CD8-positive, alpha-beta memory T cell (primary cell): ENCODE measurements at regions not wholly inside any gene's neighbourhood (a gene's known extent, or its start where the extent isn't known, plus 50 kb on each side); places are given as distances from the start of the nearest gene placed in this dataset.

ENCODE experiments used
- CTCF ChIA-PET: fragments of 350-600 bp; sonication (Branson Sonifier 250); formaldehyde crosslinking; loops from one replicate; lab custom pipeline; 2021; ENCODE audit warnings: antibody characterized with exemption; lab: Charles Lee
- POLR2A ChIA-PET: fragments of 350-600 bp; sonication (Branson Sonifier 250); formaldehyde crosslinking; loops from one replicate; lab custom pipeline; 2021; ENCODE audit warnings: antibody characterized with exemption; lab: Charles Lee
- DNase-seq, 5 donors: peaks; one replicate each; pipeline versions ENCODE4 v3.0.0 to v3.0.0-alpha.2; 2020 to 2022; ENCODE audit warnings: mixed read lengths in 1 of 5
- H3K27ac ChIP-seq: one replicate; pipeline ENCODE4 v1.7.0; 2013; ENCODE audit warnings: low read depth, mild to moderate bottlenecking, low read length, moderate library complexity
- H3K27me3 ChIP-seq: 2 replicates; pipeline ENCODE4 v1.7.0; 2013; ENCODE audit warnings: low read length, mild to moderate bottlenecking; ENCODE audit not compliant: insufficient read depth, poor library complexity, severe bottlenecking
- H3K36me3 ChIP-seq: 2 replicates; pipeline ENCODE4 v1.7.0; 2013; ENCODE audit warnings: mild to moderate bottlenecking, low read length, moderate library complexity; ENCODE audit not compliant: insufficient read depth
- H3K4me1 ChIP-seq: 2 replicates; pipeline ENCODE4 v1.7.0; 2013; ENCODE audit warnings: mild to moderate bottlenecking, low read length, moderate library complexity; ENCODE audit not compliant: insufficient read depth
- H3K4me3 ChIP-seq: 2 replicates; pipeline ENCODE4 v1.7.0; 2013; ENCODE audit warnings: mild to moderate bottlenecking, low read length
- H3K9me3 ChIP-seq: 2 replicates; pipeline ENCODE4 v1.7.0; 2013; ENCODE audit warnings: mild to moderate bottlenecking, low read length
- H3K27ac Mint-ChIP-seq, 8 donors: one replicate each; pipeline ENCODE4 v1.8.0; 2020 to 2021; ENCODE audit warnings: mixed read lengths in 8 of 8, mild to moderate bottlenecking in 6 of 8, inconsistent platforms in 3 of 8, moderate library complexity in 3 of 8
- H3K27me3 Mint-ChIP-seq, 2 donors: one replicate each; pipeline ENCODE4 v1.8.0; 2020 to 2021; ENCODE audit warnings: mixed read lengths in 2 of 2, mild to moderate bottlenecking in 1 of 2, moderate library complexity in 1 of 2
- H3K36me3 Mint-ChIP-seq, 3 donors: one replicate each; pipeline ENCODE4 v1.8.0; 2020 to 2021; ENCODE audit warnings: mixed read lengths in 3 of 3, inconsistent platforms in 1 of 3, mild to moderate bottlenecking in 1 of 3
- H3K4me1 Mint-ChIP-seq, 3 donors: one replicate each; pipeline ENCODE4 v1.8.0; 2020 to 2021; ENCODE audit warnings: mixed read lengths in 3 of 3, inconsistent platforms in 1 of 3, mild to moderate bottlenecking in 1 of 3
- H3K4me3 Mint-ChIP-seq, 7 donors: one replicate each; pipeline ENCODE4 v1.8.0; 2020 to 2021; ENCODE audit warnings: mixed read lengths in 7 of 7, mild to moderate bottlenecking in 6 of 7, moderate library complexity in 4 of 7, inconsistent platforms in 2 of 7
- H3K9me3 Mint-ChIP-seq, 5 donors: one replicate each; pipeline ENCODE4 v1.8.0; 2020 to 2022; ENCODE audit warnings: mixed read lengths in 5 of 5, mild to moderate bottlenecking in 3 of 5, moderate library complexity in 2 of 5, inconsistent platforms in 1 of 5

GRCh38 chr22:23403720-23404688 lies 176.1 kb downstream of the IGLL1 start:
- Mint-ChIP-seq H3K27me3 (peaks cover 3 to 7% of the 10 kb centered on the region in 2 donors), H3K36me3 (no peaks in the 10 kb centered on the region), H3K4me3 (peak overlapping the region in 1 of 7 donors; percentile 61), H3K4me1 (no peaks in the 10 kb centered on the region), H3K9me3 (no peaks in the 10 kb centered on the region), H3K27ac (no peak overlapping the region)
- no peaks in the 10 kb centered on the region for H3K36me3 ChIP-seq
- CTCF ChIA-PET, result no interaction called here
- POLR2A ChIA-PET, result no interaction called here
- H3K4me1 ChIP-seq, result no peaks in the 10 kb centered on the region
- H3K9me3 ChIP-seq, result no peaks in the 10 kb centered on the region
- no peak for DNase-seq
- no peaks in the 10 kb centered on the region for H3K27me3 ChIP-seq
- H3K4me3 ChIP-seq, result no peak overlapping the region
- H3K27ac ChIP-seq, result no peak overlapping the region

GRCh38 chr22:23403152-23403719 lies 176.9 kb downstream of the IGLL1 start:
- H3K27ac ChIP-seq, result peak overlapping the region; percentile 61
- Mint-ChIP-seq H3K27me3 (peaks cover 3 to 7% of the 10 kb centered on the region in 2 donors), H3K36me3 (no peaks in the 10 kb centered on the region), H3K4me3 (peak overlapping the region in 1 of 7 donors; percentile 41), H3K9me3 (no peaks in the 10 kb centered on the region), H3K4me1 (no peaks in the 10 kb centered on the region), H3K27ac (peak overlapping the region in 1 of 8 donors; percentile 70)
- no peaks in the 10 kb centered on the region for H3K4me1 ChIP-seq
- ChIA-PET POLR2A (no interaction called here), CTCF (no interaction called here)
- no peak overlapping the region for H3K4me3 ChIP-seq
- DNase-seq, result no peak
- H3K27me3 ChIP-seq, result no peaks in the 10 kb centered on the region
- H3K9me3 ChIP-seq, result no peaks in the 10 kb centered on the region
- H3K36me3 ChIP-seq, result no peaks in the 10 kb centered on the region

GRCh38 chr22:23402275-23403151 lies 177.6 kb downstream of the IGLL1 start:
- Histone ChIP-seq H3K4me3 (no peak overlapping the region), H3K27me3 (no peaks in the 10 kb centered on the region), H3K27ac (peak overlapping the region; percentile 61), H3K4me1 (no peaks in the 10 kb centered on the region), H3K36me3 (no peaks in the 10 kb centered on the region), H3K9me3 (no peaks in the 10 kb centered on the region)
- POLR2A ChIA-PET, result no interaction called here
- H3K4me3 Mint-ChIP-seq, result peak overlapping the region in 4 of 7 donors; percentile 35 to 84 (median 62)
- no peaks in the 10 kb centered on the region for H3K9me3 Mint-ChIP-seq
- CTCF ChIA-PET, result no interaction called here
- peaks cover 3 to 7% of the 10 kb centered on the region in 2 donors for H3K27me3 Mint-ChIP-seq
- no peaks in the 10 kb centered on the region for H3K36me3 Mint-ChIP-seq
- no peaks in the 10 kb centered on the region for H3K4me1 Mint-ChIP-seq
- peak overlapping the region in 1 of 8 donors; percentile 70 for H3K27ac Mint-ChIP-seq
- DNase-seq, result peak in 3 of 5 donors; percentile 11 to 27 (median 25)

GRCh38 chr22:23401910-23402274 lies 178.2 kb downstream of the IGLL1 start:
- Mint-ChIP-seq H3K36me3 (no peaks in the 10 kb centered on the region), H3K27me3 (peaks cover 3 to 7% of the 10 kb centered on the region in 2 donors), H3K4me3 (peak overlapping the region in 4 of 7 donors; percentile 35 to 84 (median 62)), H3K27ac (no peak overlapping the region), H3K4me1 (no peaks in the 10 kb centered on the region), H3K9me3 (no peaks in the 10 kb centered on the region)
- no peak overlapping the region for H3K4me3 ChIP-seq
- no peaks in the 10 kb centered on the region for H3K27me3 ChIP-seq
- no peak overlapping the region for H3K27ac ChIP-seq
- H3K4me1 ChIP-seq, result no peaks in the 10 kb centered on the region
- H3K9me3 ChIP-seq, result no peaks in the 10 kb centered on the region
- ChIA-PET POLR2A (no interaction called here), CTCF (no interaction called here)
- no peak for DNase-seq
- H3K36me3 ChIP-seq, result no peaks in the 10 kb centered on the region

GRCh38 chr22:23401111-23401909 lies 178.8 kb downstream of the IGLL1 start:
- POLR2A ChIA-PET, result no interaction called here

GRCh38 chr22:23400286-23400981 lies 179.7 kb downstream of the IGLL1 start:
- Mint-ChIP-seq H3K4me1 (no peaks in the 10 kb centered on the region), H3K27ac (no peak overlapping the region), H3K4me3 (no peak overlapping the region), H3K27me3 (peaks cover 3 to 7% of the 10 kb centered on the region in 2 donors), H3K9me3 (no peaks in the 10 kb centered on the region), H3K36me3 (no peaks in the 10 kb centered on the region)
- no peaks in the 10 kb centered on the region for H3K4me1 ChIP-seq
- H3K27ac ChIP-seq, result no peak overlapping the region
- no peaks in the 10 kb centered on the region for H3K36me3 ChIP-seq
- DNase-seq, result no peak
- POLR2A ChIA-PET, result no interaction called here
- H3K4me3 ChIP-seq, result no peak overlapping the region
- no peaks in the 10 kb centered on the region for H3K9me3 ChIP-seq
- H3K27me3 ChIP-seq, result no peaks in the 10 kb centered on the region
- CTCF ChIA-PET, result no interaction called here

More at GRCh38 chr22:23401111-23401909, 178.8 kb downstream of the IGLL1 start:
- no peaks in the 10 kb centered on the region for H3K36me3 Mint-ChIP-seq
- no peak overlapping the region for H3K27ac ChIP-seq
- H3K27ac Mint-ChIP-seq, result peak overlapping the region in 1 of 8 donors; percentile 47
- CTCF ChIA-PET, result no interaction called here
- peaks cover 3 to 7% of the 10 kb centered on the region in 2 donors for H3K27me3 Mint-ChIP-seq
- H3K36me3 ChIP-seq, result no peaks in the 10 kb centered on the region
- no peaks in the 10 kb centered on the region for H3K4me1 ChIP-seq
- no peaks in the 10 kb centered on the region for H3K9me3 ChIP-seq
- H3K9me3 Mint-ChIP-seq, result no peaks in the 10 kb centered on the region
- no peaks in the 10 kb centered on the region for H3K27me3 ChIP-seq
- no peak overlapping the region for H3K4me3 ChIP-seq
- no peaks in the 10 kb centered on the region for H3K4me1 Mint-ChIP-seq
- H3K4me3 Mint-ChIP-seq, result peak overlapping the region in 1 of 7 donors; percentile 66
- no peak for DNase-seq
